HCT116 (cell line): ENCODE measurements at regions not wholly inside any gene's neighbourhood (a gene's known extent, or its start where the extent isn't known, plus 50 kb on each side); places are given as distances from the start of the nearest gene placed in this dataset.

ENCODE experiments used
- ATAC-seq: fragments of 200-7000 bp; cut with Tn5 transposase; 2 replicates; pipeline ENCODE4 v1.9.1; 2020; ENCODE audit warnings: mild to moderate bottlenecking, moderate library complexity
- BruUV-seq: library from RNA; stranded (reverse); fragments of 400-500 nt; replicated peaks from 2 replicates; lab custom pipeline; 2021; lab: Mats Ljungman, UMichigan
- CTCF ChIA-PET: fragments of 300-600 bp; sonication (Branson Sonifier 250); formaldehyde crosslinking; loops from one replicate; lab custom pipeline; 2021; ENCODE audit warnings: antibody characterized with exemption; lab: Charles Lee
- POLR2A ChIA-PET: fragments of 300-600, 350-600 bp; sonication (Branson Sonifier 250); formaldehyde crosslinking; loops from one replicate; lab custom pipeline; 2021; ENCODE audit warnings: antibody characterized with exemption; lab: Charles Lee
- RAD21 ChIA-PET, 2 experiments: fragments of 300-600 bp; sonication (Branson Sonifier 250); formaldehyde crosslinking; loops; one replicate each; lab custom pipeline; 2023; ENCODE audit warnings: low total read pairs in 2 of 2; ENCODE audit not compliant: uncharacterized antibody in 2 of 2, unreplicated experiment in 2 of 2, low non-redundant PET in 1 of 2; lab: Charles Lee
- DNase-seq: peaks from one replicate; pipeline ENCODE4 v3.0.0-alpha.2; 2010; ENCODE audit warnings: low read depth, low spot score
- H2AFZ ChIP-seq: fragments of 200-600 bp; shearing (Covaris generic), sonication (generic); 2 replicates; pipeline ENCODE4 v1.6.1; 2017; ENCODE audit warnings: low read depth, mixed run types, mixed read lengths, antibody characterized with exemption, low read length; ENCODE audit not compliant: poor library complexity, severe bottlenecking
- H3K27ac ChIP-seq: 2 replicates; pipeline ENCODE4 v1.5.1; 2012; ENCODE audit warnings: low read depth, low read length
- H3K27me3 ChIP-seq: fragments of 200-600 bp; sonication (generic); 2 replicates; pipeline ENCODE4 v1.6.1; 2016; ENCODE audit warnings: mixed run types, low read length, mixed read lengths; ENCODE audit not compliant: insufficient read depth
- H3K36me3 ChIP-seq, 2 experiments: fragments of 200-500 bp in 1 of 2; fragments of 200-600 bp in 1 of 2; sonication (Bioruptor generic) in 1 of 2; sonication (generic) in 1 of 2; 2 replicates each; pipeline versions ENCODE4 v1.5.1 to v1.6.1; 2014 to 2016; ENCODE audit warnings: low read length in 2 of 2, inconsistent platforms in 1 of 2, mixed read lengths in 1 of 2, mixed run types in 1 of 2; ENCODE audit not compliant: insufficient read depth in 2 of 2, control insufficient read depth in 1 of 2
- H3K4me1 ChIP-seq, 2 experiments: fragments of 200-600 bp in 1 of 2; sonication (generic) in 1 of 2; 2 replicates each; pipeline versions ENCODE4 v1.5.1 to v1.6.1; 2012 to 2017; ENCODE audit warnings: low read length in 2 of 2, inconsistent platforms in 1 of 2, mild to moderate bottlenecking in 1 of 2, mixed read lengths in 1 of 2, mixed run types in 1 of 2, moderate library complexity in 1 of 2; ENCODE audit not compliant: insufficient read depth in 2 of 2, control insufficient read depth in 1 of 2
- H3K4me2 ChIP-seq: fragments of 200-600 bp; sonication (generic); 2 replicates; pipeline ENCODE4 v1.6.1; 2017; ENCODE audit warnings: mixed run types, low read length, mixed read lengths
- H3K4me3 ChIP-seq, 2 experiments: fragments of 200-600 bp in 1 of 2; sonication (generic) in 1 of 2; replicated peaks in 1 of 2; 2 replicates each; pipeline ENCODE4 v1.5.1; 2011 to 2016; ENCODE audit warnings: low read length in 2 of 2, control low read depth in 1 of 2, low read depth in 1 of 2, mild to moderate bottlenecking in 1 of 2, mixed read lengths in 1 of 2, mixed run types in 1 of 2
- H3K79me2 ChIP-seq: fragments of 200-600 bp; sonication (generic); 2 replicates; pipeline ENCODE4 v1.6.1; 2017; ENCODE audit warnings: mild to moderate bottlenecking, mixed run types, low read length, moderate library complexity, mixed read lengths; ENCODE audit not compliant: insufficient read depth
- H3K9ac ChIP-seq: fragments of 200-600 bp; sonication (generic); 2 replicates; pipeline ENCODE4 v1.6.1; 2016; ENCODE audit warnings: low read length, mixed read lengths
- H3K9me2 ChIP-seq: fragments of 200-600 bp; sonication (generic), shearing (Covaris generic); 2 replicates; pipeline ENCODE4 v1.6.1; 2017; ENCODE audit warnings: mixed run types, mild to moderate bottlenecking, moderate library complexity; ENCODE audit not compliant: insufficient read depth
- H3K9me3 ChIP-seq, 2 experiments: fragments of 200-500 bp in 1 of 2; fragments of 200-600 bp in 1 of 2; sonication (Bioruptor generic) in 1 of 2; sonication (generic) in 1 of 2; 2 replicates each; pipeline ENCODE4 v1.6.1; 2014 to 2017; ENCODE audit warnings: low read length in 2 of 2, mixed read lengths in 2 of 2, inconsistent platforms in 1 of 2, low read depth in 1 of 2, mild to moderate bottlenecking in 1 of 2, mixed run types in 1 of 2, moderate library complexity in 1 of 2; ENCODE audit not compliant: control insufficient read depth in 1 of 2, insufficient read depth in 1 of 2
- H4K20me1 ChIP-seq: fragments of 200-600 bp; sonication (generic), shearing (Covaris generic); 2 replicates; pipeline ENCODE4 v1.6.1; 2017; ENCODE audit warnings: mixed run types, mild to moderate bottlenecking, moderate library complexity; ENCODE audit not compliant: insufficient read depth
- CEBPB ChIP-seq: IDR thresholded peaks from 2 replicates; pipeline ENCODE4 v1.6.1; 2012; ENCODE audit warnings: low read depth
- EGR1 ChIP-seq: IDR thresholded peaks from 2 replicates; pipeline ENCODE4 v1.6.1; 2012; ENCODE audit warnings: low read depth
- ELF1 ChIP-seq: IDR thresholded peaks from 2 replicates; pipeline ENCODE4 v1.6.1; 2012; ENCODE audit warnings: low read depth, borderline replicate concordance
- EZH2 ChIP-seq: fragments of 200-600 bp; sonication (generic); IDR thresholded peaks from 2 replicates; pipeline ENCODE4 v1.6.1; 2017; ENCODE audit warnings: antibody characterized with exemption, mixed run types
- JUND ChIP-seq: IDR thresholded peaks from 2 replicates; pipeline ENCODE4 v1.6.1; 2012
- POLR2A ChIP-seq: IDR thresholded peaks from 2 replicates; pipeline ENCODE4 v1.7.0; 2011; ENCODE audit warnings: borderline replicate concordance; ENCODE audit not compliant: insufficient read depth, insufficient read length; ENCODE audit errors: extremely low read depth
- POLR2AphosphoS5 ChIP-seq: IDR thresholded peaks from 2 replicates; pipeline ENCODE4 v1.6.1; 2011; ENCODE audit warnings: mild to moderate bottlenecking, low read depth, low read length, moderate library complexity
- SIN3A ChIP-seq: IDR thresholded peaks from 2 replicates; pipeline ENCODE4 v1.6.1; 2012; ENCODE audit warnings: low read depth
- SRF ChIP-seq: IDR thresholded peaks from 2 replicates; pipeline ENCODE4 v1.6.1; 2012; ENCODE audit warnings: low read depth
- TCF7L2 ChIP-seq: IDR thresholded peaks from 2 replicates; pipeline ENCODE4 v1.7.0; 2011; ENCODE audit warnings: borderline replicate concordance, inconsistent platforms; ENCODE audit not compliant: insufficient read depth, insufficient read length; ENCODE audit errors: extremely low read depth
- intact Hi-C: fragments of 100-400 bp; cut with micrococcal nuclease; formaldehyde crosslinking; loops from 2 replicates; pipeline ENCODE4 v1.10.0; 2022
- TF ChIP-seq, protein P1 (sequence below): IDR thresholded peaks from 2 replicates; pipeline ENCODE4 v1.6.1; 2012; ENCODE audit warnings: low read depth

- Histone ChIP-seq H3K9ac (no peak overlapping the region), H3K4me1 (no peaks in the 10 kb centered on the region), H2AFZ (no peak overlapping the region), H3K9me2 (no peaks in the 10 kb centered on the region), H3K36me3 (no peaks in the 10 kb centered on the region), H3K79me2 (no peaks in the 10 kb centered on the region), H3K27ac (no peak overlapping the region), H4K20me1 (no peaks in the 10 kb centered on the region), H3K9me3 (no peaks in the 10 kb centered on the region), H3K4me3 (no peak overlapping the region), H3K4me2 (no peak overlapping the region), H3K27me3 (peaks cover 17% of the 10 kb centered on the region)
- no peak for DNase-seq
- ChIA-PET POLR2A (no interaction called here), RAD21 (no interaction called here), CTCF (no interaction called here)
- intact Hi-C loops: no loop called here
- TF ChIP-seq, protein P1, sequence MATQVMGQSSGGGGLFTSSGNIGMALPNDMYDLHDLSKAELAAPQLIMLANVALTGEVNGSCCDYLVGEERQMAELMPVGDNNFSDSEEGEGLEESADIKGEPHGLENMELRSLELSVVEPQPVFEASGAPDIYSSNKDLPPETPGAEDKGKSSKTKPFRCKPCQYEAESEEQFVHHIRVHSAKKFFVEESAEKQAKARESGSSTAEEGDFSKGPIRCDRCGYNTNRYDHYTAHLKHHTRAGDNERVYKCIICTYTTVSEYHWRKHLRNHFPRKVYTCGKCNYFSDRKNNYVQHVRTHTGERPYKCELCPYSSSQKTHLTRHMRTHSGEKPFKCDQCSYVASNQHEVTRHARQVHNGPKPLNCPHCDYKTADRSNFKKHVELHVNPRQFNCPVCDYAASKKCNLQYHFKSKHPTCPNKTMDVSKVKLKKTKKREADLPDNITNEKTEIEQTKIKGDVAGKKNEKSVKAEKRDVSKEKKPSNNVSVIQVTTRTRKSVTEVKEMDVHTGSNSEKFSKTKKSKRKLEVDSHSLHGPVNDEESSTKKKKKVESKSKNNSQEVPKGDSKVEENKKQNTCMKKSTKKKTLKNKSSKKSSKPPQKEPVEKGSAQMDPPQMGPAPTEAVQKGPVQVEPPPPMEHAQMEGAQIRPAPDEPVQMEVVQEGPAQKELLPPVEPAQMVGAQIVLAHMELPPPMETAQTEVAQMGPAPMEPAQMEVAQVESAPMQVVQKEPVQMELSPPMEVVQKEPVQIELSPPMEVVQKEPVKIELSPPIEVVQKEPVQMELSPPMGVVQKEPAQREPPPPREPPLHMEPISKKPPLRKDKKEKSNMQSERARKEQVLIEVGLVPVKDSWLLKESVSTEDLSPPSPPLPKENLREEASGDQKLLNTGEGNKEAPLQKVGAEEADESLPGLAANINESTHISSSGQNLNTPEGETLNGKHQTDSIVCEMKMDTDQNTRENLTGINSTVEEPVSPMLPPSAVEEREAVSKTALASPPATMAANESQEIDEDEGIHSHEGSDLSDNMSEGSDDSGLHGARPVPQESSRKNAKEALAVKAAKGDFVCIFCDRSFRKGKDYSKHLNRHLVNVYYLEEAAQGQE: no peak
- TF ChIP-seq SRF (no peak), CEBPB (no peak), EGR1 (no peak), ELF1 (no peak)
- no peak for ATAC-seq
- BruUV-seq: no TSS peak
Observed at GRCh38 chr3:181313335-181313734, 323.8 kb upstream of the DNAJC19 start.

GRCh38 chr3:181311186-181311585 is 321.6 kb upstream of the DNAJC19 start:
- Histone ChIP-seq H3K9me2 (no peaks in the 10 kb centered on the region), H3K27me3 (peaks cover 17% of the 10 kb centered on the region), H3K9me3 (no peaks in the 10 kb centered on the region), H3K4me3 (no peak overlapping the region), H3K9ac (no peak overlapping the region), H4K20me1 (no peaks in the 10 kb centered on the region), H3K27ac (no peak overlapping the region), H3K4me2 (no peak overlapping the region), H3K4me1 (no peaks in the 10 kb centered on the region), H2AFZ (no peak overlapping the region), H3K79me2 (no peaks in the 10 kb centered on the region), H3K36me3 (no peaks in the 10 kb centered on the region)
- ChIA-PET POLR2A (no interaction called here), CTCF (no interaction called here), RAD21 (no interaction called here)
- TF ChIP-seq POLR2A (no peak), CEBPB (no peak), TCF7L2 (no peak), POLR2AphosphoS5 (no peak), JUND (no peak), SIN3A (no peak), EZH2 (no peak)
- DNase-seq: no peak
- intact Hi-C loops: no loop called here
- no TSS peak for BruUV-seq
- ATAC-seq: no peak
